ENCODE measurements at regions not wholly inside any gene's neighbourhood (a gene's known extent, or its start where the extent isn't known, plus 50 kb on each side); places are given as distances from the start of the nearest gene placed in this dataset.
"Not testable (repeated sequence)": the region's sequence is repeated elsewhere in the genome, so short reads cannot be mapped to it uniquely, and the experiment has no call there.

DNA sequence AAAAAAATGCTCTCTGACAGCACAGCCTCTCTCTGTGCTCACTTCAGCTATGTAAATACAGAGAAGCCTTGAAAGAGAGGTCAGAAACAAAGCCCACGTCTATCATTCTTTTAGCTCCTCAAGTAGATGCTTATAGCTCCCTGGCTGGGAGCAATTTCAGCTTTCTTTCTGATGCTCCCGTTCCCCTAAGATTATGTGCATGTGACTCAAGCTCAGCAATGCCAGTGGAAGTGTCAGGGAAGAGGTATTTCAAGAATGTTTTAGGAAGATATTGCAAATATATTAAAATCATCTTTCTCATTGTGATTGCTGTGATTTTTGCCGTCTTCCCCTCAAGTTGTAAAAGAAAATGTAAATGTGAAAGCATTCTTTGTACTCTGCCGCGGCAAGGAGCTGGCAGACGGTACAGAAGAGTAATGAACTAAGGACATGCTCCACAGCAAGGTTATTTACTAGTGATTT, 1353.7 kb upstream of the ACO1 start:
- CTCF ChIA-PET, result interaction anchor here in 1 of 2 donors (0.7 kb wide), 1 partner anchor 299 kb away, joined by 3 read pairs; no protein-coding TSS in a partner anchor
- Mint-ChIP-seq H3K27me3 (no peaks in the 10 kb centered on the region), H3K4me1 (peaks cover 6 to 11% (median 9%) of the 10 kb centered on the region in 3 donors), H3K9me3 (no peaks in the 10 kb centered on the region), H3K4me3 (peak overlapping the region in 2 of 3 donors; percentile 7 to 54), H3K36me3 (no peaks in the 10 kb centered on the region), H3K27ac (no peak overlapping the region)
- ATAC-seq (replicated peaks in 1 of 4) (no peak), DNase-seq (no peak)
- Histone ChIP-seq H3K9me3 (no peaks in the 10 kb centered on the region), H3K27me3 (replicated peaks in 1 of 2; ENCODE audit: control insufficient read depth in 2 of 2, extremely low read depth in 1 of 2, insufficient read depth in 2 of 2, low read length in 1 of 2) (no peaks in the 10 kb centered on the region), H3K4me1 (ENCODE audit: control insufficient read depth in 1 of 2, extremely low read depth in 1 of 2, insufficient read depth in 2 of 2, low read length in 2 of 2) (no peaks in the 10 kb centered on the region), H3K4me3 (ENCODE audit: control insufficient read depth in 1 of 2, extremely low read depth in 1 of 2, low read length in 1 of 2) (no peak overlapping the region), H3K36me3 (ENCODE audit: control insufficient read depth in 2 of 2, extremely low read depth in 1 of 2, insufficient read depth in 1 of 2, low read length in 1 of 2) (no peaks in the 10 kb centered on the region), H3K27ac (ENCODE audit: low read length) (no peak overlapping the region)
- POLR2A ChIA-PET, result no interaction called here
- WGBS (ENCODE audit: insufficient coverage), result 67% methylated on average over 1 of the region's 6 CpGs

DNA sequence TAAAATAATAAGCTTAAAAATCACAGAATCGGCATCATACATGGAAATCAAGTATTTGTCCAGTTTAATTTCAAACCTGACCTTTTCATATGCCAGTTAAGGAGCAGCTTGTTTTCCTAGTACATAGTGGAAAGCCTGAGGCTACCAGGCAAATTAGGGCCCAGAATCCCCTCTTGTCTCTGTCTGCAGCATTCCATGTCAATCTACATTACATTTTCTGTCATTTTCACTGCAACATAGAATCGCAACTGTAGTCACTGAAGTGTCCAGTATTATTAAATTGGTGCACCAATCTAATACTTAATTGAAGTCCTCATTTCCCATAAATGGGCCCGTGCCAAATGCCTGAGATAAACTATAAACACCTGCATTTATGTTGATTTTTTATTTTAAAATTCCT, 1352.2 kb upstream of the ACO1 start:
- CTCF ChIA-PET, result no interaction called here

DNA sequence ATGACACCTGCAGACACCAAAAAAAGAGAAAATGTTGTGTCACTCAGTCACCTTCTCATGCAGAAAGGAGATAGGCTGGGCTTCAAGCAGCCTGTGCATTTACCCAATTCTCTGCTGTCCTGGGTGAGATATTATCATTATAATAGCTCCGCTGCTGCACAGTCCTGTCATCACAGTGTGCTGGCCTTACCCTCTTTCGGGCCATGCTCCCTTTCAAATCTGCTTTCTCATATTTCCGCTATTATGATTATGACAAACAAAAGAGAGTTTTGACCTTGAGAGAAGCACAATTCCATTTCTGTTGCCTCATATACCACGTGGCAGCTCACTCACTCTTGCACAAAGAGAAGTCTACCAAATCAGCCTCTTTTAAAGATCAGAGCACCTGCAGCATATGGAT, 1350.1 kb upstream of the ACO1 start:
- Histone ChIP-seq H3K4me3 (ENCODE audit: control insufficient read depth in 1 of 2, extremely low read depth in 1 of 2, low read length in 1 of 2) (no peak overlapping the region), H3K27ac (ENCODE audit: low read length) (no peak overlapping the region), H3K36me3 (ENCODE audit: control insufficient read depth in 2 of 2, extremely low read depth in 1 of 2, insufficient read depth in 1 of 2, low read length in 1 of 2) (no peaks in the 10 kb centered on the region), H3K9me3 (no peaks in the 10 kb centered on the region), H3K27me3 (replicated peaks in 1 of 2; ENCODE audit: control insufficient read depth in 2 of 2, extremely low read depth in 1 of 2, insufficient read depth in 2 of 2, low read length in 1 of 2) (no peaks in the 10 kb centered on the region), H3K4me1 (ENCODE audit: control insufficient read depth in 1 of 2, extremely low read depth in 1 of 2, insufficient read depth in 2 of 2, low read length in 2 of 2) (no peaks in the 10 kb centered on the region)
- no peaks in the 10 kb centered on the region for H3K36me3 Mint-ChIP-seq
- CTCF ChIA-PET, result no interaction called here
- ATAC-seq (replicated peaks in 1 of 4) (no peak), DNase-seq (no peak)
- 100% methylated on average over 1 of the region's 4 CpGs for WGBS (ENCODE audit: insufficient coverage)
- H3K27ac Mint-ChIP-seq, result no peak overlapping the region
- POLR2A ChIA-PET, result no interaction called here
- H3K9me3 Mint-ChIP-seq, result no peaks in the 10 kb centered on the region
- no peak overlapping the region for H3K4me3 Mint-ChIP-seq
- H3K27me3 Mint-ChIP-seq, result peaks cover 0 to 5% of the 10 kb centered on the region in 2 donors
- H3K4me1 Mint-ChIP-seq, result peaks cover 6 to 11% (median 9%) of the 10 kb centered on the region in 3 donors

More for the DNA sequence above, 1352.2 kb upstream of the ACO1 start:
- ATAC-seq (replicated peaks in 1 of 4) (no peak), DNase-seq (no peak)
- Mint-ChIP-seq H3K27me3 (no peaks in the 10 kb centered on the region), H3K27ac (no peak overlapping the region), H3K4me3 (no peak overlapping the region), H3K4me1 (peaks cover 6 to 11% (median 9%) of the 10 kb centered on the region in 3 donors), H3K36me3 (no peaks in the 10 kb centered on the region), H3K9me3 (no peaks in the 10 kb centered on the region)
- POLR2A ChIA-PET, result no interaction called here
- no peak overlapping the region for H3K27ac ChIP-seq (ENCODE audit: low read length)
- H3K27me3 ChIP-seq (replicated peaks in 1 of 2; ENCODE audit: control insufficient read depth in 2 of 2, extremely low read depth in 1 of 2, insufficient read depth in 2 of 2, low read length in 1 of 2), result no peaks in the 10 kb centered on the region
- no peaks in the 10 kb centered on the region for H3K36me3 ChIP-seq (ENCODE audit: control insufficient read depth in 2 of 2, extremely low read depth in 1 of 2, insufficient read depth in 1 of 2, low read length in 1 of 2)
- no peaks in the 10 kb centered on the region for H3K4me1 ChIP-seq (ENCODE audit: control insufficient read depth in 1 of 2, extremely low read depth in 1 of 2, insufficient read depth in 2 of 2, low read length in 2 of 2)
- H3K4me3 ChIP-seq (ENCODE audit: control insufficient read depth in 1 of 2, extremely low read depth in 1 of 2, low read length in 1 of 2), result no peak overlapping the region
- WGBS (ENCODE audit: insufficient coverage), result 90% methylated on average over 2 of the region's 3 CpGs
- H3K9me3 ChIP-seq, result no peaks in the 10 kb centered on the region

DNA sequence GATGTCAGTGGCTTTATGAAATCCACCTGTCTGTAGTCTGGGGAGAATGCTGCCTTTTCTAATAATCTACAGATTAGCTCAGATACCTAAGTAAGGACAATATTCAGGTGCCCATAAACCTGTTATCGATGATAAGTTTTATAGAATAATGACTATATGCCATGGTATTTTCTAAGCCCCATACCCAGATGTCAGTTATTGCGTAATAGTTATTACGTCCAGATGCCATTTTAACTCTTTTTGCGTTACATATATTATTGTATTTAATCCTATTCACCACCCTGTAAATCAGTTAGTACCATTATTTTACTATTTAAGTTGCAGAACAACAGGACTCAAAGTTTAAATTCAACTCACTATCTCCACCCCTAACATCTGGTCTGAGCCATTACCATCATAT, 1343.9 kb upstream of the ACO1 start:
- WGBS (ENCODE audit: insufficient coverage), result no CpG with 5 or more reads among the region's 4 CpGs
- Histone ChIP-seq H3K27ac (ENCODE audit: low read length) (no peak overlapping the region), H3K36me3 (ENCODE audit: control insufficient read depth in 2 of 2, extremely low read depth in 1 of 2, insufficient read depth in 1 of 2, low read length in 1 of 2) (no peaks in the 10 kb centered on the region)

DNA sequence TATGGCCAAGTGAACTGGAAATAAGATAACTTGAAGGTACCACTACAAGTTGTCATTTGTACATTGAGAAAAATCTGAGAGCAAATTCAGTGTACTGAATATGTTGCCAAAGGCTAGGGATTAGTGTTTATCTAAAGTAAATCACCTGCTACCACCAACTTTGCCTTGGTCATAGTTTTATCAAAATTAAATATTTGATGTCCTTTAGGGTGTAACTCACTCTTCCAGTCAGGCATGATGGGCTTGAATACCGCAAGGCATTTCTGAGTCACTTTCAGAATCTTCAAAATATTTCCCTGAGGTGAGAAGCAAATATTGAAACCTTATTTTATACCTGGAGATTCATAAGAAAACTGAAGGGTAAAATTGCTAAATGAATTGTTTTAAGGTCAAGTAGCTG, 1338.6 kb upstream of the ACO1 start:
- Mint-ChIP-seq H3K4me1 (no peaks in the 10 kb centered on the region), H3K4me3 (no peak overlapping the region), H3K36me3 (no peaks in the 10 kb centered on the region), H3K9me3 (no peaks in the 10 kb centered on the region), H3K27ac (no peak overlapping the region), H3K27me3 (no peaks in the 10 kb centered on the region)
- DNase-seq, result no peak
- POLR2A ChIA-PET, result no interaction called here
- peaks cover 0 to 3% of the 10 kb centered on the region in 2 experiments for H3K27me3 ChIP-seq (replicated peaks in 1 of 2; ENCODE audit: control insufficient read depth in 2 of 2, extremely low read depth in 1 of 2, insufficient read depth in 2 of 2, low read length in 1 of 2)
- H3K27ac ChIP-seq (ENCODE audit: low read length), result no peak overlapping the region
- no peaks in the 10 kb centered on the region for H3K4me1 ChIP-seq (ENCODE audit: control insufficient read depth in 1 of 2, extremely low read depth in 1 of 2, insufficient read depth in 2 of 2, low read length in 2 of 2)
- no CpG with 5 or more reads among the region's 1 CpG for WGBS (ENCODE audit: insufficient coverage)
- ATAC-seq (replicated peaks in 1 of 4), result no peak
- H3K9me3 ChIP-seq, result no peaks in the 10 kb centered on the region
- no peak overlapping the region for H3K4me3 ChIP-seq (ENCODE audit: control insufficient read depth in 1 of 2, extremely low read depth in 1 of 2, low read length in 1 of 2)
- CTCF ChIA-PET, result no interaction called here
- H3K36me3 ChIP-seq (ENCODE audit: control insufficient read depth in 2 of 2, extremely low read depth in 1 of 2, insufficient read depth in 1 of 2, low read length in 1 of 2), result no peaks in the 10 kb centered on the region

More for the DNA sequence above, 1343.9 kb upstream of the ACO1 start:
- Histone ChIP-seq H3K27me3 (replicated peaks in 1 of 2; ENCODE audit: control insufficient read depth in 2 of 2, extremely low read depth in 1 of 2, insufficient read depth in 2 of 2, low read length in 1 of 2) (no peaks in the 10 kb centered on the region), H3K4me3 (ENCODE audit: control insufficient read depth in 1 of 2, extremely low read depth in 1 of 2, low read length in 1 of 2) (no peak overlapping the region), H3K9me3 (no peaks in the 10 kb centered on the region), H3K4me1 (ENCODE audit: control insufficient read depth in 1 of 2, extremely low read depth in 1 of 2, insufficient read depth in 2 of 2, low read length in 2 of 2) (no peaks in the 10 kb centered on the region)
- Mint-ChIP-seq H3K9me3 (no peaks in the 10 kb centered on the region), H3K27ac (no peak overlapping the region), H3K4me3 (no peak overlapping the region), H3K36me3 (no peaks in the 10 kb centered on the region), H3K27me3 (peaks cover 0 to 5% of the 10 kb centered on the region in 2 donors), H3K4me1 (no peaks in the 10 kb centered on the region)
- ChIA-PET POLR2A (no interaction called here), CTCF (interaction anchor here in 1 of 2 donors (0.5 kb wide), 1 partner anchor 1274 kb away, joined by 3 read pairs; no protein-coding TSS in a partner anchor)
- no peak for DNase-seq
- no peak for ATAC-seq (replicated peaks in 1 of 4)

DNA sequence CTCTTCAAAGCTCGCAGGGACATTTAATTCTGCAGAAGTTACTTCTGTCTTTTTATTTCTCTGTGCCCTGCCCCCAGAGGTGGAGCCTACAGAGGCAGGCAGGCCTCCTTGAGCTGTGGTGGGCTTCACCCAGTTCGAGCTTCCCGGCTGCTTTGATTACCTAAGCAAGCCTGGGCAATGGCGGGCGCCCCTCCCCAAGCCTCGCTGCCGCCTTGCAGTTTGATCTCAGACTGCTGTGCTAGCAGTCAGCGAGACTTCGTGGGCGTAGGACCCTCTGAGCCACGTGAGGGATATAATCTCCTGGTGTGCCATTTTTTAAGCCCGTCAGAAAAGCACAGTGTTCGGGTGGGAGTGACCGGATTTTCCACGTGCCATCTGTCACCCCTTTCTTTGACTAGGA, 1322.9 kb upstream of the ACO1 start:
- H3K4me3 ChIP-seq (ENCODE audit: control insufficient read depth in 1 of 2, extremely low read depth in 1 of 2, low read length in 1 of 2); H3K27ac ChIP-seq (ENCODE audit: low read length); ATAC-seq (replicated peaks in 1 of 4); H3K9me3 ChIP-seq; H3K27ac Mint-ChIP-seq; H3K4me1 Mint-ChIP-seq; POLR2A ChIA-PET; H3K36me3 Mint-ChIP-seq; H3K27me3 ChIP-seq (replicated peaks in 1 of 2; ENCODE audit: control insufficient read depth in 2 of 2, extremely low read depth in 1 of 2, insufficient read depth in 2 of 2, low read length in 1 of 2); CTCF ChIA-PET; H3K4me3 Mint-ChIP-seq; H3K36me3 ChIP-seq (ENCODE audit: control insufficient read depth in 2 of 2, extremely low read depth in 1 of 2, insufficient read depth in 1 of 2, low read length in 1 of 2); DNase-seq; H3K9me3 Mint-ChIP-seq; H3K4me1 ChIP-seq (ENCODE audit: control insufficient read depth in 1 of 2, extremely low read depth in 1 of 2, insufficient read depth in 2 of 2, low read length in 2 of 2): not testable (repeated sequence)
- peaks cover 2 to 10% of the 10 kb centered on the region in 2 donors for H3K27me3 Mint-ChIP-seq
- WGBS (ENCODE audit: insufficient coverage), result 80% methylated on average over 15 of the region's 15 CpGs

DNA sequence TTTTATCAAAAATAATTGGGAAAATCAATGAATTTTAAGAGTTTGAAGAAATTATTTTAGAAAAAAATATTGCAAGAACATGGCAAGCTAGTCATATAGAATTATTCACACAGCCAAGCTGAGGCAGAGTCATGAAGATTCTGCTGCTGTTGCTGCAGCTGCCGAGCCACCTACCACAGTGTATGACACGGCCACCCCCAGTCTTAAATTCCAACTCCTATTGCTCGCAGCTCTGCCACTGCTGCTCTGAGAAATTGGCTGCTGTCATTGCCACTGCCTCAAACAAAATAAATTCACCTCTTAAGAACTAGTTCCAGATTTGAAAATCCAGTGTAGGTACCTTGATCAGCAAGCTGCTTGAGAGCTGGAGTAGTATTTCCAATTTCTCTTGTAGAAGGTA, 1318.8 kb upstream of the ACO1 start:
- Mint-ChIP-seq H3K27me3 (peaks cover 6 to 15% of the 10 kb centered on the region in 2 donors), H3K4me1 (no peaks in the 10 kb centered on the region), H3K4me3 (no peak overlapping the region), H3K36me3 (no peaks in the 10 kb centered on the region), H3K27ac (no peak overlapping the region), H3K9me3 (no peaks in the 10 kb centered on the region)
- no peaks in the 10 kb centered on the region for H3K36me3 ChIP-seq (ENCODE audit: control insufficient read depth in 2 of 2, extremely low read depth in 1 of 2, insufficient read depth in 1 of 2, low read length in 1 of 2)
- H3K4me3 ChIP-seq (ENCODE audit: control insufficient read depth in 1 of 2, extremely low read depth in 1 of 2, low read length in 1 of 2), result no peak overlapping the region
- CTCF ChIA-PET, result no interaction called here
- WGBS (ENCODE audit: insufficient coverage), result 85% methylated on average over 2 of the region's 3 CpGs
- H3K4me1 ChIP-seq (ENCODE audit: control insufficient read depth in 1 of 2, extremely low read depth in 1 of 2, insufficient read depth in 2 of 2, low read length in 2 of 2), result no peaks in the 10 kb centered on the region
- ATAC-seq (replicated peaks in 1 of 4), result no peak
- H3K9me3 ChIP-seq, result no peaks in the 10 kb centered on the region
- no peak for DNase-seq
- no peaks in the 10 kb centered on the region for H3K27me3 ChIP-seq (replicated peaks in 1 of 2; ENCODE audit: control insufficient read depth in 2 of 2, extremely low read depth in 1 of 2, insufficient read depth in 2 of 2, low read length in 1 of 2)
- POLR2A ChIA-PET, result no interaction called here
- H3K27ac ChIP-seq (ENCODE audit: low read length), result no peak overlapping the region

Data from T-cell (primary cell).